ENCODE measurements at regions not wholly inside any gene's neighbourhood (a gene's known extent, or its start where the extent isn't known, plus 50 kb on each side); places are given as distances from the start of the nearest gene placed in this dataset.

DNA sequence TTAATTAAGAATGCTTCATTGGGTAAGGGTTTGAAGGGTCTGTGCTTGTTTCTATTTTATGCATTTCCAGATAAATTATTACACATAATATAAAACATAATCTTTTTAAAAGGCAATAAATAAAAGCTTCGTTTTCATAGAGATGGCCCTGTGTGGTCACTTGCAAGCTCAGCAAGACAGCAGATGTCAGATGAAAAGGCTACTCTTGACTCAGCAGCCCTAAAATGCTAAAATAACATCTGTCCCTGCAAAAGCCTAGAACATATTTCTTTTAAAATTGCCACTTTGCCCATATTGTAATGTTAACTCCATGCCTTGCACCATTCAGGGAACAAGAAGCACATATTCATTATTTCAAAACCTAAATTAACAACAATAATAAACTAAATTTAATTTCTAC lies 349.4 kb downstream of the CNTN3 start:
- TF ChIP-seq, protein P1, sequence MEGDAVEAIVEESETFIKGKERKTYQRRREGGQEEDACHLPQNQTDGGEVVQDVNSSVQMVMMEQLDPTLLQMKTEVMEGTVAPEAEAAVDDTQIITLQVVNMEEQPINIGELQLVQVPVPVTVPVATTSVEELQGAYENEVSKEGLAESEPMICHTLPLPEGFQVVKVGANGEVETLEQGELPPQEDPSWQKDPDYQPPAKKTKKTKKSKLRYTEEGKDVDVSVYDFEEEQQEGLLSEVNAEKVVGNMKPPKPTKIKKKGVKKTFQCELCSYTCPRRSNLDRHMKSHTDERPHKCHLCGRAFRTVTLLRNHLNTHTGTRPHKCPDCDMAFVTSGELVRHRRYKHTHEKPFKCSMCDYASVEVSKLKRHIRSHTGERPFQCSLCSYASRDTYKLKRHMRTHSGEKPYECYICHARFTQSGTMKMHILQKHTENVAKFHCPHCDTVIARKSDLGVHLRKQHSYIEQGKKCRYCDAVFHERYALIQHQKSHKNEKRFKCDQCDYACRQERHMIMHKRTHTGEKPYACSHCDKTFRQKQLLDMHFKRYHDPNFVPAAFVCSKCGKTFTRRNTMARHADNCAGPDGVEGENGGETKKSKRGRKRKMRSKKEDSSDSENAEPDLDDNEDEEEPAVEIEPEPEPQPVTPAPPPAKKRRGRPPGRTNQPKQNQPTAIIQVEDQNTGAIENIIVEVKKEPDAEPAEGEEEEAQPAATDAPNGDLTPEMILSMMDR (IDR thresholded peaks at IDR 0.05 in 8 of 11, conservative IDR thresholded peaks at IDR 0.05 in 3 of 11): no peak
- TF ChIP-seq POLR2AphosphoS5 (IDR thresholded peaks at IDR 0.05): no peak
- TF ChIP-seq POLR2A (IDR thresholded peaks at IDR 0.05): no peak
